GM23338 (cell line): ENCODE measurements at regions not wholly inside any gene's neighbourhood (a gene's known extent, or its start where the extent isn't known, plus 50 kb on each side); places are given as distances from the start of the nearest gene placed in this dataset.

ENCODE experiments used
- ATAC-seq: fragments of 200-7000 bp; cut with Tn5 transposase; 3 replicates; pipeline ENCODE4 v1.9.1; 2020
- DNase-seq: peaks from one replicate; pipeline ENCODE4 v3.0.0-alpha.2; 2015; ENCODE audit warnings: low spot score
- H2AFZ ChIP-seq: fragments of 200-600 bp; sonication (generic); 2 replicates; pipeline ENCODE4 v1.8.0; 2016; ENCODE audit warnings: antibody characterized with exemption, mild to moderate bottlenecking, moderate library complexity
- H3F3A ChIP-seq: fragments of 200-600 bp; sonication (generic); replicated peaks from 2 replicates; pipeline ENCODE4 v1.8.0; 2017; ENCODE audit warnings: antibody characterized with exemption, mixed run types, low read depth
- H3K27ac ChIP-seq: fragments of 200-600 bp; sonication (generic); 2 replicates; pipeline ENCODE4 v1.6.1; 2016; ENCODE audit warnings: low read depth
- H3K27me3 ChIP-seq: fragments of 200-600 bp; sonication (generic); 2 replicates; pipeline ENCODE4 v1.8.0; 2016; ENCODE audit warnings: mild to moderate bottlenecking, mixed run types, moderate library complexity; ENCODE audit not compliant: insufficient read depth
- H3K36me3 ChIP-seq: fragments of 200-600 bp; sonication (generic); 2 replicates; pipeline ENCODE4 v1.8.0; 2016; ENCODE audit warnings: mild to moderate bottlenecking; ENCODE audit not compliant: insufficient read depth
- H3K4me1 ChIP-seq: fragments of 200-600 bp; sonication (generic); 2 replicates; pipeline ENCODE4 v1.8.0; 2016; ENCODE audit warnings: mild to moderate bottlenecking, moderate library complexity; ENCODE audit not compliant: insufficient read depth
- H3K4me2 ChIP-seq: fragments of 200-600 bp; sonication (generic); 2 replicates; pipeline ENCODE4 v1.7.1; 2017; ENCODE audit warnings: mixed run types
- H3K4me3 ChIP-seq: fragments of 200-600 bp; sonication (generic); 2 replicates; pipeline ENCODE4 v1.6.1; 2016; ENCODE audit warnings: mixed run types
- H3K79me2 ChIP-seq: fragments of 200-600 bp; sonication (generic); replicated peaks from 2 replicates; pipeline ENCODE4 v1.8.0; 2017; ENCODE audit warnings: mild to moderate bottlenecking; ENCODE audit not compliant: insufficient read depth
- H3K9me2 ChIP-seq: fragments of 200-600 bp; sonication (generic); 2 replicates; pipeline ENCODE4 v1.8.0; 2017; ENCODE audit not compliant: insufficient read depth
- H4K20me1 ChIP-seq: fragments of 200-600 bp; sonication (generic); replicated peaks from 2 replicates; pipeline ENCODE4 v1.8.0; 2017; ENCODE audit warnings: mild to moderate bottlenecking; ENCODE audit not compliant: insufficient read depth
- H3K27ac Mint-ChIP-seq: 2 replicates; pipeline ENCODE4 v1.8.0; 2020; ENCODE audit warnings: inconsistent platforms, mild to moderate bottlenecking, moderate library complexity, mixed read lengths
- H3K27me3 Mint-ChIP-seq: 3 replicates; pipeline ENCODE4 v1.8.0; 2022; ENCODE audit warnings: low read depth, mild to moderate bottlenecking, moderate library complexity, mixed read lengths, inconsistent platforms; ENCODE audit not compliant: insufficient read depth, poor library complexity
- H3K36me3 Mint-ChIP-seq: 3 replicates; pipeline ENCODE4 v1.8.0; 2021; ENCODE audit warnings: low read depth, mild to moderate bottlenecking, inconsistent platforms, moderate library complexity, mixed read lengths
- H3K4me1 Mint-ChIP-seq: 3 replicates; pipeline ENCODE4 v1.8.0; 2020; ENCODE audit warnings: mild to moderate bottlenecking, inconsistent platforms, mixed read lengths
- H3K4me3 Mint-ChIP-seq: 3 replicates; pipeline ENCODE4 v1.8.0; 2021; ENCODE audit warnings: moderate library complexity, mild to moderate bottlenecking, inconsistent platforms, mixed read lengths
- H3K9me3 Mint-ChIP-seq: 3 replicates; pipeline ENCODE4 v1.8.0; 2020; ENCODE audit warnings: moderate library complexity, mild to moderate bottlenecking, inconsistent platforms, mixed read lengths
- CREB1 ChIP-seq: fragments of 250-450 bp; sonication (Bioruptor Pico); IDR thresholded peaks from 2 replicates; pipeline ENCODE4 v1.5.0; 2020; ENCODE audit warnings: low read depth, mild to moderate bottlenecking, moderate library complexity
- EZH2 ChIP-seq: fragments of 200-600 bp; sonication (generic); IDR thresholded peaks from one replicate; pipeline ENCODE4 v1.8.0; 2017; ENCODE audit warnings: antibody characterized with exemption, mild to moderate bottlenecking, low read depth; ENCODE audit not compliant: unreplicated experiment
- EZH2phosphoT487 ChIP-seq: fragments of 200-600 bp; sonication (generic); IDR thresholded peaks from one replicate; pipeline ENCODE4 v1.8.1; 2018; ENCODE audit warnings: antibody characterized with exemption; ENCODE audit not compliant: unreplicated experiment
- JUNB ChIP-seq: IDR thresholded peaks from one replicate; pipeline ENCODE4 v1.6.1; 2016; ENCODE audit warnings: antibody characterized with exemption; ENCODE audit not compliant: unreplicated experiment
- NANOG ChIP-seq: IDR thresholded peaks from 2 replicates; pipeline ENCODE4 v1.6.1; 2016; ENCODE audit warnings: antibody characterized with exemption, borderline replicate concordance
- POLR2AphosphoS5 ChIP-seq: IDR thresholded peaks from 2 replicates; pipeline ENCODE4 v1.6.1; 2016; ENCODE audit warnings: antibody characterized with exemption, low read depth
- STAT1 ChIP-seq: IDR thresholded peaks from one replicate; pipeline ENCODE4 v1.6.1; 2016; ENCODE audit warnings: antibody characterized with exemption; ENCODE audit not compliant: unreplicated experiment
- ZNF114 ChIP-seq: fragments of 250-450 bp; sonication (Bioruptor Pico); IDR thresholded peaks from 2 replicates; pipeline ENCODE4 v1.5.0; 2020; ENCODE audit warnings: mild to moderate bottlenecking, moderate library complexity
- ZNF331 ChIP-seq: fragments of 250-450 bp; sonication (Bioruptor Pico); IDR thresholded peaks from 2 replicates; pipeline ENCODE4 v1.5.0; 2020; ENCODE audit warnings: low read depth, mild to moderate bottlenecking, moderate library complexity
- TF ChIP-seq, protein P1 (sequence below): IDR thresholded peaks from one replicate; pipeline ENCODE4 v1.6.1; 2018; ENCODE audit warnings: antibody characterized with exemption; ENCODE audit not compliant: unreplicated experiment
- TF ChIP-seq, protein P2 (sequence below): IDR thresholded peaks from 2 replicates; pipeline ENCODE4 v1.6.1; 2016; ENCODE audit warnings: antibody characterized with exemption
- TF ChIP-seq, protein P3 (sequence below): fragments of 250-450 bp; sonication (Bioruptor Pico); IDR thresholded peaks from 2 replicates; pipeline ENCODE4 v1.5.0; 2020; ENCODE audit warnings: mild to moderate bottlenecking, moderate library complexity
- TF ChIP-seq, protein P4 (sequence below), 2 experiments: fragments of 200-600 bp in 1 of 2; sonication (generic) in 1 of 2; conservative IDR thresholded peaks; 2 replicates each; pipeline versions ENCODE4 v1.5.1 to v1.6.1; 2016 to 2017; ENCODE audit warnings: antibody characterized with exemption in 2 of 2, low read depth in 2 of 2, mild to moderate bottlenecking in 2 of 2, moderate library complexity in 1 of 2

DNA sequence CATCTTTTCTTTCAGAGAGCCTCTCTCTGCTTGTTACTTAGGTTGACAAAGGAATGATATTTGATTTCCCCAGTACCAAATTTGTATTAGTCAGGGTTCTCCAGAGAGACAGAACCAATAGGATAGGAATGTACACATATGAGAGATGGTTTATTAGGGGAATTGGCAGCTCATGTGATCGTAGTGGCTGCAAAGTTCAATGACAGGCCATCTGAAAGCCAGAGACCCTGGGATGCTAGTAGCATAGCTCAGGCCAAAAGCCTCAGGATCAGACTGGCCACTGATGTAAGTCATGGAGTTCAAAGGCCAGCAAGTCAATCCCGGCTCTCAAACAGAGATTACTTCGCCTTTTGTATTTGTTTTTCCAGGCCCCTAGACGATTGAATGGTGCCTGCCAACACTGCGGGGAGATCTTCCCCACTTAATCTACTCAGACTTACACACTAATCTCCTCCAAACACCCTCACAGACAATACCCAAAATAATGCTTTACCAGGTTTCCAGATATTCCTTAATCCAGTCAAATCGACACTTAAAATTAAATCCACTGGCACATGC, 215.5 kb downstream of the ALDH8A1 start:
- Mint-ChIP-seq H3K27me3 (peaks cover 7% of the 10 kb centered on the region), H3K9me3 (no peaks in the 10 kb centered on the region), H3K4me1 (peaks cover 9% of the 10 kb centered on the region), H3K36me3 (no peaks in the 10 kb centered on the region), H3K4me3 (no peak overlapping the region), H3K27ac (no peak overlapping the region; the same call in 1 of the 2 replicates)
- H3K27me3 ChIP-seq, result no peaks in the 10 kb centered on the region
- H3K4me3 ChIP-seq, result no peak overlapping the region
- no peaks in the 10 kb centered on the region for H3K9me2 ChIP-seq
- H3F3A ChIP-seq, result no peaks in the 10 kb centered on the region
- H3K36me3 ChIP-seq, result no peaks in the 10 kb centered on the region
- ATAC-seq (no peak), DNase-seq (no peak)
- H3K79me2 ChIP-seq, result no peaks in the 10 kb centered on the region
- peak overlapping the region; percentile 38; the same call in 1 of the 2 replicates for H2AFZ ChIP-seq
- no peak for TF ChIP-seq ZNF331 (CRISPR knock-in tag)
- TF ChIP-seq, protein P1, sequence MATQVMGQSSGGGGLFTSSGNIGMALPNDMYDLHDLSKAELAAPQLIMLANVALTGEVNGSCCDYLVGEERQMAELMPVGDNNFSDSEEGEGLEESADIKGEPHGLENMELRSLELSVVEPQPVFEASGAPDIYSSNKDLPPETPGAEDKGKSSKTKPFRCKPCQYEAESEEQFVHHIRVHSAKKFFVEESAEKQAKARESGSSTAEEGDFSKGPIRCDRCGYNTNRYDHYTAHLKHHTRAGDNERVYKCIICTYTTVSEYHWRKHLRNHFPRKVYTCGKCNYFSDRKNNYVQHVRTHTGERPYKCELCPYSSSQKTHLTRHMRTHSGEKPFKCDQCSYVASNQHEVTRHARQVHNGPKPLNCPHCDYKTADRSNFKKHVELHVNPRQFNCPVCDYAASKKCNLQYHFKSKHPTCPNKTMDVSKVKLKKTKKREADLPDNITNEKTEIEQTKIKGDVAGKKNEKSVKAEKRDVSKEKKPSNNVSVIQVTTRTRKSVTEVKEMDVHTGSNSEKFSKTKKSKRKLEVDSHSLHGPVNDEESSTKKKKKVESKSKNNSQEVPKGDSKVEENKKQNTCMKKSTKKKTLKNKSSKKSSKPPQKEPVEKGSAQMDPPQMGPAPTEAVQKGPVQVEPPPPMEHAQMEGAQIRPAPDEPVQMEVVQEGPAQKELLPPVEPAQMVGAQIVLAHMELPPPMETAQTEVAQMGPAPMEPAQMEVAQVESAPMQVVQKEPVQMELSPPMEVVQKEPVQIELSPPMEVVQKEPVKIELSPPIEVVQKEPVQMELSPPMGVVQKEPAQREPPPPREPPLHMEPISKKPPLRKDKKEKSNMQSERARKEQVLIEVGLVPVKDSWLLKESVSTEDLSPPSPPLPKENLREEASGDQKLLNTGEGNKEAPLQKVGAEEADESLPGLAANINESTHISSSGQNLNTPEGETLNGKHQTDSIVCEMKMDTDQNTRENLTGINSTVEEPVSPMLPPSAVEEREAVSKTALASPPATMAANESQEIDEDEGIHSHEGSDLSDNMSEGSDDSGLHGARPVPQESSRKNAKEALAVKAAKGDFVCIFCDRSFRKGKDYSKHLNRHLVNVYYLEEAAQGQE, result no peak
- TF ChIP-seq NANOG, result no peak
- no peak for TF ChIP-seq ZNF114
- TF ChIP-seq, protein P2, sequence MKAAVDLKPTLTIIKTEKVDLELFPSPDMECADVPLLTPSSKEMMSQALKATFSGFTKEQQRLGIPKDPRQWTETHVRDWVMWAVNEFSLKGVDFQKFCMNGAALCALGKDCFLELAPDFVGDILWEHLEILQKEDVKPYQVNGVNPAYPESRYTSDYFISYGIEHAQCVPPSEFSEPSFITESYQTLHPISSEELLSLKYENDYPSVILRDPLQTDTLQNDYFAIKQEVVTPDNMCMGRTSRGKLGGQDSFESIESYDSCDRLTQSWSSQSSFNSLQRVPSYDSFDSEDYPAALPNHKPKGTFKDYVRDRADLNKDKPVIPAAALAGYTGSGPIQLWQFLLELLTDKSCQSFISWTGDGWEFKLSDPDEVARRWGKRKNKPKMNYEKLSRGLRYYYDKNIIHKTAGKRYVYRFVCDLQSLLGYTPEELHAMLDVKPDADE, result no peak
- TF ChIP-seq, protein P3, sequence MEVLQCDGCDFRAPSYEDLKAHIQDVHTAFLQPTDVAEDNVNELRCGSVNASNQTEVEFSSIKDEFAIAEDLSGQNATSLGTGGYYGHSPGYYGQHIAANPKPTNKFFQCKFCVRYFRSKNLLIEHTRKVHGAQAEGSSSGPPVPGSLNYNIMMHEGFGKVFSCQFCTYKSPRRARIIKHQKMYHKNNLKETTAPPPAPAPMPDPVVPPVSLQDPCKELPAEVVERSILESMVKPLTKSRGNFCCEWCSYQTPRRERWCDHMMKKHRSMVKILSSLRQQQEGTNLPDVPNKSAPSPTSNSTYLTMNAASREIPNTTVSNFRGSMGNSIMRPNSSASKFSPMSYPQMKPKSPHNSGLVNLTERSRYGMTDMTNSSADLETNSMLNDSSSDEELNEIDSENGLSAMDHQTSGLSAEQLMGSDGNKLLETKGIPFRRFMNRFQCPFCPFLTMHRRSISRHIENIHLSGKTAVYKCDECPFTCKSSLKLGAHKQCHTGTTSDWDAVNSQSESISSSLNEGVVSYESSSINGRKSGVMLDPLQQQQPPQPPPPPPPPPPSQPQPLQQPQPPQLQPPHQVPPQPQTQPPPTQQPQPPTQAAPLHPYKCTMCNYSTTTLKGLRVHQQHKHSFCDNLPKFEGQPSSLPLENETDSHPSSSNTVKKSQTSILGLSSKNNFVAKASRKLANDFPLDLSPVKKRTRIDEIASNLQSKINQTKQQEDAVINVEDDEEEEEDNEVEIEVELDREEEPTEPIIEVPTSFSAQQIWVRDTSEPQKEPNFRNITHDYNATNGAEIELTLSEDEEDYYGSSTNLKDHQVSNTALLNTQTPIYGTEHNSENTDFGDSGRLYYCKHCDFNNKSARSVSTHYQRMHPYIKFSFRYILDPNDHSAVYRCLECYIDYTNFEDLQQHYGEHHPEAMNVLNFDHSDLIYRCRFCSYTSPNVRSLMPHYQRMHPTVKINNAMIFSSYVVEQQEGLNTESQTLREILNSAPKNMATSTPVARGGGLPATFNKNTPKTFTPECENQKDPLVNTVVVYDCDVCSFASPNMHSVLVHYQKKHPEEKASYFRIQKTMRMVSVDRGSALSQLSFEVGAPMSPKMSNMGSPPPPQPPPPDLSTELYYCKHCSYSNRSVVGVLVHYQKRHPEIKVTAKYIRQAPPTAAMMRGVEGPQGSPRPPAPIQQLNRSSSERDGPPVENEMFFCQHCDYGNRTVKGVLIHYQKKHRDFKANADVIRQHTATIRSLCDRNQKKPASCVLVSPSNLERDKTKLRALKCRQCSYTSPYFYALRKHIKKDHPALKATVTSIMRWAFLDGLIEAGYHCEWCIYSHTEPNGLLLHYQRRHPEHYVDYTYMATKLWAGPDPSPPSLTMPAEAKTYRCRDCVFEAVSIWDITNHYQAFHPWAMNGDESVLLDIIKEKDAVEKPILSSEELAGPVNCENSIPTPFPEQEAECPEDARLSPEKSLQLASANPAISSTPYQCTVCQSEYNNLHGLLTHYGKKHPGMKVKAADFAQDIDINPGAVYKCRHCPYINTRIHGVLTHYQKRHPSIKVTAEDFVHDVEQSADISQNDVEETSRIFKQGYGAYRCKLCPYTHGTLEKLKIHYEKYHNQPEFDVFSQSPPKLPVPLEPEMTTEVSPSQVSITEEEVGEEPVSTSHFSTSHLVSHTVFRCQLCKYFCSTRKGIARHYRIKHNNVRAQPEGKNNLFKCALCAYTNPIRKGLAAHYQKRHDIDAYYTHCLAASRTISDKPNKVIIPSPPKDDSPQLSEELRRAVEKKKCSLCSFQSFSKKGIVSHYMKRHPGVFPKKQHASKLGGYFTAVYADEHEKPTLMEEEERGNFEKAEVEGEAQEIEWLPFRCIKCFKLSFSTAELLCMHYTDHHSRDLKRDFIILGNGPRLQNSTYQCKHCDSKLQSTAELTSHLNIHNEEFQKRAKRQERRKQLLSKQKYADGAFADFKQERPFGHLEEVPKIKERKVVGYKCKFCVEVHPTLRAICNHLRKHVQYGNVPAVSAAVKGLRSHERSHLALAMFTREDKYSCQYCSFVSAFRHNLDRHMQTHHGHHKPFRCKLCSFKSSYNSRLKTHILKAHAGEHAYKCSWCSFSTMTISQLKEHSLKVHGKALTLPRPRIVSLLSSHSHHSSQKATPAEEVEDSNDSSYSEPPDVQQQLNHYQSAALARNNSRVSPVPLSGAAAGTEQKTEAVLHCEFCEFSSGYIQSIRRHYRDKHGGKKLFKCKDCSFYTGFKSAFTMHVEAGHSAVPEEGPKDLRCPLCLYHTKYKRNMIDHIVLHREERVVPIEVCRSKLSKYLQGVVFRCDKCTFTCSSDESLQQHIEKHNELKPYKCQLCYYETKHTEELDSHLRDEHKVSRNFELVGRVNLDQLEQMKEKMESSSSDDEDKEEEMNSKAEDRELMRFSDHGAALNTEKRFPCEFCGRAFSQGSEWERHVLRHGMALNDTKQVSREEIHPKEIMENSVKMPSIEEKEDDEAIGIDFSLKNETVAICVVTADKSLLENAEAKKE, result no peak
- TF ChIP-seq, protein P4, sequence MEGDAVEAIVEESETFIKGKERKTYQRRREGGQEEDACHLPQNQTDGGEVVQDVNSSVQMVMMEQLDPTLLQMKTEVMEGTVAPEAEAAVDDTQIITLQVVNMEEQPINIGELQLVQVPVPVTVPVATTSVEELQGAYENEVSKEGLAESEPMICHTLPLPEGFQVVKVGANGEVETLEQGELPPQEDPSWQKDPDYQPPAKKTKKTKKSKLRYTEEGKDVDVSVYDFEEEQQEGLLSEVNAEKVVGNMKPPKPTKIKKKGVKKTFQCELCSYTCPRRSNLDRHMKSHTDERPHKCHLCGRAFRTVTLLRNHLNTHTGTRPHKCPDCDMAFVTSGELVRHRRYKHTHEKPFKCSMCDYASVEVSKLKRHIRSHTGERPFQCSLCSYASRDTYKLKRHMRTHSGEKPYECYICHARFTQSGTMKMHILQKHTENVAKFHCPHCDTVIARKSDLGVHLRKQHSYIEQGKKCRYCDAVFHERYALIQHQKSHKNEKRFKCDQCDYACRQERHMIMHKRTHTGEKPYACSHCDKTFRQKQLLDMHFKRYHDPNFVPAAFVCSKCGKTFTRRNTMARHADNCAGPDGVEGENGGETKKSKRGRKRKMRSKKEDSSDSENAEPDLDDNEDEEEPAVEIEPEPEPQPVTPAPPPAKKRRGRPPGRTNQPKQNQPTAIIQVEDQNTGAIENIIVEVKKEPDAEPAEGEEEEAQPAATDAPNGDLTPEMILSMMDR (conservative IDR thresholded peaks at IDR 0.05; ENCODE audit: low read depth in 2 of 2), result no peak
- no peak for TF ChIP-seq POLR2AphosphoS5
- no peak for TF ChIP-seq STAT1
- TF ChIP-seq JUNB, result no peak
- no peak for TF ChIP-seq EZH2phosphoT487
- TF ChIP-seq CREB1 (CRISPR knock-in tag), result no peak
- TF ChIP-seq EZH2, result no peak
- H3K4me1 ChIP-seq, result peaks cover 6% of the 10 kb centered on the region; the same call in 1 of the 2 replicates
- H3K27ac ChIP-seq, result no peak overlapping the region
- no peak overlapping the region for H3K4me2 ChIP-seq
- H4K20me1 ChIP-seq, result no peaks in the 10 kb centered on the region
